RWPE1 (cell line): ENCODE measurements at regions not wholly inside any gene's neighbourhood (a gene's known extent, or its start where the extent isn't known, plus 50 kb on each side); places are given as distances from the start of the nearest gene placed in this dataset.

Source experiments
- CTCF ChIA-PET: fragments of 350-600 bp; sonication (Branson Sonifier 250); formaldehyde crosslinking; extraction: SDS; loops from one replicate; lab custom pipeline; 2021; lab: Yijun Ruan, JAX
- POLR2A ChIA-PET: fragments of 400-600 bp; formaldehyde crosslinking; extraction: SDS; loops from one replicate; lab custom pipeline; 2020; ENCODE audit warnings: antibody characterized with exemption; ENCODE audit not compliant: low non-redundant PET; lab: Yijun Ruan, JAX
- DNase-seq: peaks from one replicate; pipeline ENCODE4 v3.0.0; 2012; ENCODE audit warnings: low spot score
- H3K27ac ChIP-seq: fragments of 450-650 bp; 2 replicates; pipeline ENCODE4 v1.5.1; 2017
- TF ChIP-seq, protein P1 (sequence below): fragments of 450-650 bp; conservative IDR thresholded peaks from 2 replicates; pipeline ENCODE4 v1.5.1; 2017; ENCODE audit warnings: low read depth, mild to moderate bottlenecking

DNA sequence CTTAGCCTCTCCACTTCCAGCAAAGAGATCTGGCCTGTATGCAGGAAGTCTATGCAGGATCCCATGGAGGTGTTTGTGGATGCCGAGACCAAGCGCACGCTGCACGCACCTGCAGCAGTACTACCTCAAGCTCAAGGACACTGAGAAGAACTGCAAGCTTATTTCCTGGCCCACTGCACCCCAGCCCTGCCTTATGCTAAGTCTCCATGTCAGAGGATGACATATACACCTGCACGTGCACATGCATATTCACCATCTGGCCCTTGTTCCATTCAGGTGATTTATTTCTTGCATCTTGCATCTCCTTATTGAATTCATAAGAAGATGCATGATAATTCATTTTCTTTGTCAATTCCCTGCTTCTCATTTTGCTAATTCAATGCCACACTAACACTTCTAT is 472.8 kb upstream of the SGCG start:
- ChIA-PET POLR2A (no interaction called here), CTCF (interaction anchor here (0.6 kb wide), 1 partner anchor 48 kb away, joined by 3 read pairs; no protein-coding TSS in a partner anchor)
- TF ChIP-seq, protein P1, sequence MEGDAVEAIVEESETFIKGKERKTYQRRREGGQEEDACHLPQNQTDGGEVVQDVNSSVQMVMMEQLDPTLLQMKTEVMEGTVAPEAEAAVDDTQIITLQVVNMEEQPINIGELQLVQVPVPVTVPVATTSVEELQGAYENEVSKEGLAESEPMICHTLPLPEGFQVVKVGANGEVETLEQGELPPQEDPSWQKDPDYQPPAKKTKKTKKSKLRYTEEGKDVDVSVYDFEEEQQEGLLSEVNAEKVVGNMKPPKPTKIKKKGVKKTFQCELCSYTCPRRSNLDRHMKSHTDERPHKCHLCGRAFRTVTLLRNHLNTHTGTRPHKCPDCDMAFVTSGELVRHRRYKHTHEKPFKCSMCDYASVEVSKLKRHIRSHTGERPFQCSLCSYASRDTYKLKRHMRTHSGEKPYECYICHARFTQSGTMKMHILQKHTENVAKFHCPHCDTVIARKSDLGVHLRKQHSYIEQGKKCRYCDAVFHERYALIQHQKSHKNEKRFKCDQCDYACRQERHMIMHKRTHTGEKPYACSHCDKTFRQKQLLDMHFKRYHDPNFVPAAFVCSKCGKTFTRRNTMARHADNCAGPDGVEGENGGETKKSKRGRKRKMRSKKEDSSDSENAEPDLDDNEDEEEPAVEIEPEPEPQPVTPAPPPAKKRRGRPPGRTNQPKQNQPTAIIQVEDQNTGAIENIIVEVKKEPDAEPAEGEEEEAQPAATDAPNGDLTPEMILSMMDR: no peak
- H3K27ac ChIP-seq: no peak overlapping the region
- no peak for DNase-seq

DNA sequence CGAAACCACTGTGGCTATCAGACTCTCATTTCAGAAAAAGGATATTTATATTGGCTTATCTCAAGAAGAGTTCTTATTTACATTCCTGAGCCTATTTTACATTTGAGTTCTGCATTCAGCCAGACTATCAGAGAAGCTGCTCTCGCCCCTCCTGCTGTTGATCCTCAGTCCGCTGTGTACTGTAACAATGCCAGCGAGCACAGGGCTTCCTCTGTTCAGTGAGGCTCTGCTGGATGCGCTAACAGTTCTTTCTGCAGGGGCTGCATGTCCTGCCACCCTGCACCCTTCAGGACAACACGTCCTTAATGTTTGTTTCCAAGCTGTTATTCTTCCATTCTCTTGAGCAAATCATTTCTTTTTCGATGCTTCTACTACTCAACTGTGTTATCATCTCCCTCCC is 463.7 kb upstream of the SGCG start:
- ChIA-PET CTCF (interaction anchor here (0.6 kb wide), 1 partner anchor 692 kb away, joined by 4 read pairs; no protein-coding TSS in a partner anchor), POLR2A (no interaction called here)

DNA sequence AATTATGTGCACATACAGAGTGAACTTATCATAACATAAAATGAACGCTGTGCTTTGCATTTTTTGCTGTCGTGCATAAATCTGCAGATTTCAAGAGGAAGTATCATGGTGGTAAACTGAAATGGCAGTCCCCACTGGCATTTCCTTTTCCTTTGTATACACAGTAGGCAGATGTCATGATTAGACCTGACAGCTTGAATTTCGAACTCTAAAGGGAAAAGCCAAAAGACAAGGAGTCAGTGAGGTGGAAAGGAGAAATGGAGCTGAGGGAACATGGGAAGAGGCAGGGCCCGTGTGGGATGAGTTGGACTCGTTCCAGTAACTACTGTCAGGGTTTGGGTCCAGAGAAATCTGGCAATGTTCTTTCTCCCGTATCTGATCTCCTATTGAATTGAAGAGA is 454.1 kb upstream of the SGCG start:
- CTCF ChIA-PET: no interaction called here
- H3K27ac ChIP-seq: no peak overlapping the region
- DNase-seq: no peak
- POLR2A ChIA-PET: no interaction called here
- TF ChIP-seq, protein P1: no peak

More for the DNA sequence above, 463.7 kb upstream of the SGCG start:
- DNase-seq: no peak
- TF ChIP-seq, protein P1: no peak
- H3K27ac ChIP-seq: no peak overlapping the region

DNA sequence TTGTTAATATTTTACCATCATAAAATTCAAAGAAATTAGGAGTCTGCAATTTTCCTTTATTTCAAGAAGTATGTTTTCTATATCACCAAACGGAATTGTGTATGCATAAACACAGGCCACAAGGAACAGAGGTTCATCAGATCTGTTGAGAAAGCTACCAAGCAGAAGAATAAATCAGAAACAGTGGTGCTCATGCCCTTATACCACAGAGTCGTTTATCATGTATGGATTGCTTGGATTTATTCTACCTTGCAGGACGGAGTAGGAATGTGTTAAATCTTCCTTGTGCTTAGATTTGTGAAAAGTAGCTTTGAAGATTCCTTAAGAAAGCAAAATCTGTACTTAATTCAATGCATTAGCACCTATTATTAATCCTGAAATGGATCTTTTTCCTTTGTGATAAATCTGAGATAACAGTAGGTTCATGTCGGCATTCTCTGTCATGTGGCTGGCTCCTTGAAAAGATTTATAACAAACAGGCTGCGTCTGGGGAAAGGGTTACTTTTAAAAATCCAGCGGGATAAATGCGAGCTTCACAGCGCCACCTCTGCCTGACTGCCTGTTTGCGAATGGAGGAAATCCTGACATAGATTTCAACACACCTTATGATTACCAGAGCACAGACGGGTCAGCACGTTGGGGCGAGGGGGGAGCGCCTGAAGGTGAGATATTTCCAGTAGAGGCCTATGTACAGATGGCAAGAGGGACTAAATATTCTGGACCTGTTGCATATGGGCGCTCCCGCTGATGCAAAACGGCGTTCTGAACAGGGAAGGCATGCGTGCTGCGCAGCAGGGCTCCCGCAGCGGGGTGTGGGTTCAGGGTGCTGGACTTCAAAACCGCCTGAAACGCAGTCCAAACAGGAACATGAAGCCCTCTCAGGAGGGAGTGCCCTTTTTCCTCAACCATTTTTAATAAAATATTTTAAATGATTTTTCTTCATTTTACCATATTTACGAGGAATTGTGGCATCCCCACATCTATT is 445.5 kb upstream of the SGCG start:
- TF ChIP-seq, protein P1: no peak
- CTCF ChIA-PET: interaction anchor here (0.6 kb wide), 2 partner anchors 10 to 1441 kb away, joined by 3 to 6 read pairs; no protein-coding TSS in a partner anchor
- POLR2A ChIA-PET: no interaction called here
- no peak for DNase-seq
- H3K27ac ChIP-seq: no peak overlapping the region

DNA sequence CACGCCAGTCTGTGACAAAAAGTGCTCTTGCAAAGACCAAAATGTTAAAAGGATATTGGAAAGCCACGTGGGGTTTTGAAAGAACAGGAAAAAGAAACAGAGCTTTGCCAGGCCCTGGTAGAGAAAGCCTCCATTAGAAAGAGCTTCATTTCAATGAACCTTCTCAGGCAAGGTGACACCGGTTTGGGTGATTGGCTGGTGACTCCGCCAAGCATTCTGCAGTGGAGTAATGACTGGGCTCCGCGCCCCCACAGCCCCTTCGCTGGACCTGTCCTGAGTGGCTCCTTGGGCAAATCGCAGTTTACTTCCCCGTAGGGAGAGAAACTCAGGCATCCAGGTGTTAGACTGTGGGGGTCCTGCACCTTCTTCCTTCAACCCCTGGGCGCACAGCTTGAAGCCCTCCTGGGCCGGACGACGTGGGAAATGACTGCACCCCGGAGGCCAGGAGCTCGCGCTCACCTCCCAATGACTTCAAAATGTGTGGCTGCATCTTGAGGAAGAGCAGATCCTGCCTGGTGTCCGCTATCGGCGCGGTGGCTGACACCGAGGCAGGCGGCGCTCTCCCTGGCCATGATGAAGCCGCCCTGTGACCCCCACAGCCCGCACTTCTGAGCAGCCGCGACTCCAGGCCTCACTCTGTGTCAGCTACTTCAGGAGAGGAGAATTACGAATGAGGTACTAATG is 444.6 kb upstream of the SGCG start:
- DNase-seq: no peak
- H3K27ac ChIP-seq: no peak overlapping the region
- TF ChIP-seq, protein P1: no peak
- ChIA-PET POLR2A (no interaction called here), CTCF (no interaction called here)

DNA sequence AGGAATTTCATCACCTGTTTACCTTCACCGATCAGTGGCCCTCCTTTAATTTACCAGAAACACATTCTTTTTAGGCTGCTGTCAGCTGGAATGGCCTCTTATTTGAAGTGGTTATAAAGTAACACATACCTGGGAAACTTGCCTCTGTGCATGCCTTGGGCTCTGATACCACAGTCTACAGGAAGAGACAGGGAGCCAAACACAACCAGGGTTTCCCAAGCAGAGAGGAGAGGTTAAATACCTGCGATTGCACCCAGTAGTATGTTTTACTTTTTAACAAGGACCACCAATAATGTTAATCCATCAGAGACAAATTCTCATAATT is 444.0 kb upstream of the SGCG start:
- no peak for DNase-seq
- ChIA-PET CTCF (no interaction called here), POLR2A (no interaction called here)
- TF ChIP-seq, protein P1: no peak
- H3K27ac ChIP-seq: no peak overlapping the region
